Activated naive CD8-positive, alpha-beta T cell (primary cell): ENCODE measurements at regions not wholly inside any gene's neighbourhood (a gene's known extent, or its start where the extent isn't known, plus 50 kb on each side); places are given as distances from the start of the nearest gene placed in this dataset.
"Not testable (repeated sequence)": the region's sequence is repeated elsewhere in the genome, so short reads cannot be mapped to it uniquely, and the experiment has no call there.

ENCODE experiments used
- H3K27ac Mint-ChIP-seq: one replicate; pipeline ENCODE4 v1.8.0; 2021; ENCODE audit warnings: mixed read lengths
- H3K27me3 Mint-ChIP-seq: one replicate; pipeline ENCODE4 v1.8.0; 2021; ENCODE audit warnings: mixed read lengths
- H3K36me3 Mint-ChIP-seq: one replicate; pipeline ENCODE4 v1.8.0; 2021; ENCODE audit warnings: mixed read lengths
- H3K4me1 Mint-ChIP-seq: one replicate; pipeline ENCODE4 v1.8.0; 2021; ENCODE audit warnings: low read depth, mixed read lengths
- H3K4me3 Mint-ChIP-seq: one replicate; pipeline ENCODE4 v1.8.0; 2021; ENCODE audit warnings: mild to moderate bottlenecking, mixed read lengths
- H3K9me3 Mint-ChIP-seq: one replicate; pipeline ENCODE4 v1.8.0; 2021; ENCODE audit warnings: low read depth, mixed read lengths

- no peak overlapping the region for H3K4me3 Mint-ChIP-seq
- no peaks in the 10 kb centered on the region for H3K36me3 Mint-ChIP-seq
Measured at GRCh38 chr9:29974197-29974596, 2400.9 kb upstream of the C9orf72 start.

GRCh38 chr9:29976981-29977380, 2403.7 kb upstream of the C9orf72 start:
- Mint-ChIP-seq H3K4me3 (no peak overlapping the region), H3K4me1 (no peaks in the 10 kb centered on the region), H3K27ac (no peak overlapping the region), H3K27me3 (no peaks in the 10 kb centered on the region), H3K36me3 (no peaks in the 10 kb centered on the region), H3K9me3 (no peaks in the 10 kb centered on the region)

More at GRCh38 chr9:29974197-29974596, 2400.9 kb upstream of the C9orf72 start:
- H3K27ac Mint-ChIP-seq, result no peak overlapping the region
- H3K9me3 Mint-ChIP-seq, result no peaks in the 10 kb centered on the region
- H3K4me1 Mint-ChIP-seq, result no peaks in the 10 kb centered on the region
- no peaks in the 10 kb centered on the region for H3K27me3 Mint-ChIP-seq

- Mint-ChIP-seq H3K36me3 (no peaks in the 10 kb centered on the region), H3K27ac (no peak overlapping the region), H3K9me3 (no peaks in the 10 kb centered on the region), H3K27me3 (no peaks in the 10 kb centered on the region), H3K4me1 (no peaks in the 10 kb centered on the region), H3K4me3 (no peak overlapping the region)
Measured at GRCh38 chr9:29981013-29981412, 2403.4 kb upstream of the ACO1 start.

GRCh38 chr9:29999645-30000044, 2384.8 kb upstream of the ACO1 start:
- H3K27ac Mint-ChIP-seq, result no peak overlapping the region
- no peaks in the 10 kb centered on the region for H3K27me3 Mint-ChIP-seq
- H3K36me3 Mint-ChIP-seq, result no peaks in the 10 kb centered on the region
- peaks cover 15% of the 10 kb centered on the region for H3K9me3 Mint-ChIP-seq
- no peak overlapping the region for H3K4me3 Mint-ChIP-seq
- H3K4me1 Mint-ChIP-seq, result no peaks in the 10 kb centered on the region

- H3K4me1 Mint-ChIP-seq, result no peaks in the 10 kb centered on the region
- H3K27me3 Mint-ChIP-seq, result no peaks in the 10 kb centered on the region
- no peaks in the 10 kb centered on the region for H3K36me3 Mint-ChIP-seq
Measured at GRCh38 chr9:30010691-30011090, 2373.8 kb upstream of the ACO1 start.

GRCh38 chr9:30012622-30013021, 2371.8 kb upstream of the ACO1 start:
- Mint-ChIP-seq H3K36me3 (no peaks in the 10 kb centered on the region), H3K4me3 (no peak overlapping the region), H3K4me1 (no peaks in the 10 kb centered on the region), H3K27me3 (no peaks in the 10 kb centered on the region), H3K9me3 (no peaks in the 10 kb centered on the region), H3K27ac (no peak overlapping the region)

More at GRCh38 chr9:30010691-30011090, 2373.8 kb upstream of the ACO1 start:
- Mint-ChIP-seq H3K4me3 (no peak overlapping the region), H3K9me3 (no peaks in the 10 kb centered on the region), H3K27ac (no peak overlapping the region)

- Mint-ChIP-seq H3K9me3 (no peaks in the 10 kb centered on the region), H3K27ac (no peak overlapping the region)
Measured at GRCh38 chr9:30015073-30015472, 2369.4 kb upstream of the ACO1 start.

GRCh38 chr9:30020161-30020560, 2364.3 kb upstream of the ACO1 start:
- H3K27me3 Mint-ChIP-seq, result no peaks in the 10 kb centered on the region
- H3K4me3 Mint-ChIP-seq, result no peak overlapping the region
- H3K4me1 Mint-ChIP-seq, result no peaks in the 10 kb centered on the region
- no peak overlapping the region for H3K27ac Mint-ChIP-seq
- H3K9me3 Mint-ChIP-seq, result no peaks in the 10 kb centered on the region
- no peaks in the 10 kb centered on the region for H3K36me3 Mint-ChIP-seq

More at GRCh38 chr9:30015073-30015472, 2369.4 kb upstream of the ACO1 start:
- no peaks in the 10 kb centered on the region for H3K27me3 Mint-ChIP-seq
- no peaks in the 10 kb centered on the region for H3K36me3 Mint-ChIP-seq
- no peaks in the 10 kb centered on the region for H3K4me1 Mint-ChIP-seq
- H3K4me3 Mint-ChIP-seq, result no peak overlapping the region

GRCh38 chr9:30035761-30036160, 2348.7 kb upstream of the ACO1 start:
- Mint-ChIP-seq H3K27ac (no peak overlapping the region), H3K36me3 (no peaks in the 10 kb centered on the region), H3K4me1 (no peaks in the 10 kb centered on the region), H3K9me3 (no peaks in the 10 kb centered on the region), H3K4me3 (no peak overlapping the region), H3K27me3 (no peaks in the 10 kb centered on the region)

GRCh38 chr9:30036558-30036957, 2347.9 kb upstream of the ACO1 start:
- no peaks in the 10 kb centered on the region for H3K36me3 Mint-ChIP-seq
- no peak overlapping the region for H3K4me3 Mint-ChIP-seq
- H3K9me3 Mint-ChIP-seq, result no peaks in the 10 kb centered on the region
- H3K27me3 Mint-ChIP-seq, result no peaks in the 10 kb centered on the region
- no peak overlapping the region for H3K27ac Mint-ChIP-seq
- no peaks in the 10 kb centered on the region for H3K4me1 Mint-ChIP-seq

- Mint-ChIP-seq H3K4me3 (no peak overlapping the region), H3K27ac (no peak overlapping the region), H3K27me3 (no peaks in the 10 kb centered on the region)
Measured at GRCh38 chr9:30039712-30040111, 2344.7 kb upstream of the ACO1 start.

GRCh38 chr9:30048396-30048795, 2336.0 kb upstream of the ACO1 start:
- Mint-ChIP-seq H3K27me3 (no peaks in the 10 kb centered on the region), H3K27ac (no peak overlapping the region), H3K4me3 (no peak overlapping the region), H3K9me3 (no peaks in the 10 kb centered on the region), H3K36me3 (no peaks in the 10 kb centered on the region), H3K4me1 (no peaks in the 10 kb centered on the region)

More at GRCh38 chr9:30039712-30040111, 2344.7 kb upstream of the ACO1 start:
- Mint-ChIP-seq H3K36me3 (no peaks in the 10 kb centered on the region), H3K9me3 (no peaks in the 10 kb centered on the region), H3K4me1 (no peaks in the 10 kb centered on the region)

- Mint-ChIP-seq H3K4me3 (no peak overlapping the region), H3K4me1 (no peaks in the 10 kb centered on the region), H3K9me3 (no peaks in the 10 kb centered on the region), H3K27ac (no peak overlapping the region), H3K36me3 (no peaks in the 10 kb centered on the region), H3K27me3 (peaks cover 1% of the 10 kb centered on the region)
Measured at GRCh38 chr9:30058463-30058862, 2326.0 kb upstream of the ACO1 start.

GRCh38 chr9:30060976-30061375, 2323.5 kb upstream of the ACO1 start:
- peaks cover 1% of the 10 kb centered on the region for H3K27me3 Mint-ChIP-seq
- H3K4me3 Mint-ChIP-seq, result no peak overlapping the region
- peaks cover 3% of the 10 kb centered on the region for H3K9me3 Mint-ChIP-seq
- H3K27ac Mint-ChIP-seq, result no peak overlapping the region
- H3K36me3 Mint-ChIP-seq, result no peaks in the 10 kb centered on the region
- no peaks in the 10 kb centered on the region for H3K4me1 Mint-ChIP-seq

GRCh38 chr9:30065888-30066287, 2318.6 kb upstream of the ACO1 start:
- Mint-ChIP-seq H3K4me1 (no peaks in the 10 kb centered on the region), H3K36me3 (no peaks in the 10 kb centered on the region), H3K9me3 (peaks cover 3% of the 10 kb centered on the region), H3K27me3 (peaks cover 1% of the 10 kb centered on the region), H3K4me3 (no peak overlapping the region), H3K27ac (no peak overlapping the region)

- H3K27ac Mint-ChIP-seq, H3K27me3 Mint-ChIP-seq, H3K36me3 Mint-ChIP-seq, H3K4me3 Mint-ChIP-seq, H3K9me3 Mint-ChIP-seq, H3K4me1 Mint-ChIP-seq: not testable (repeated sequence)
Measured at GRCh38 chr9:30069236-30069635, 2315.2 kb upstream of the ACO1 start.
